ENCODE measurements at regions not wholly inside any gene's neighbourhood (a gene's known extent, or its start where the extent isn't known, plus 50 kb on each side); places are given as distances from the start of the nearest gene placed in this dataset.

DNA sequence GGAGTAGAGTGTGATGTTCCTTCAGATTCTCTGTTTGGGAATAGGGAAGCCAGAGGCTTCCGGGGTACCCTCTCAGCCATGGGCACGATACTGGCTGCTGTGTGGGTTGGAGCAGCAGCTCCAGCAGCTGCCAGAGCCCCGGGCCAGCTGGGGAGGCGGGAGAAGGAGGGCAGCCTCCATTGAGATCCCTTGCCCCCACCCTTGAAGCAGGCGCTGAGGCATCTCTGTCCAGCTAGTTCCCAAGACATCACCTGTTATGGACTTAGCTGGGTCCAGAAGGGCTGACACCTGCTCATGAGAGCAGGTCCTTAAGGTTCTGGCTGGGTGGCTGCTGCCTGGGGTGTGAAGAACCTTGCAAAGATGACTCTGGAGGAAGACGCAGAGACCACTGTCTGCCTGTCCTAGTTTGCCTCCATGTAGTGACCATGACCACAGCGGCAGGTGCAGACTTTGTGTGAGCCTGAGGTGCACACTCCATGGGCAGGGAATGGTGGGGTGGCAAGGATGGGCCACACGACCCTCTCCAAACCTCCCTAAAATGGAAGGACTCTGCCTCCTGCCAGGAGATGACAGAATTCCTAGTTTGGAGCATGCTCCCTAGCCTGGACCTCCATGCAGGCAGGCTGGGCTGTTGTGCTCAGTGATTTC lies 222.6 kb upstream of the C1orf174 start:
- TF ChIP-seq YY1 (IDR thresholded peaks at IDR 0.05; ENCODE audit: insufficient read depth, insufficient read length): no peak
- no peak for TF ChIP-seq ZNF274 (IDR thresholded peaks at IDR 0.05; ENCODE audit: low read depth, low read length)

Measured in NT2/D1 (cell line).